ENCODE measurements at regions not wholly inside any gene's neighbourhood (a gene's known extent, or its start where the extent isn't known, plus 50 kb on each side); places are given as distances from the start of the nearest gene placed in this dataset.

DNA sequence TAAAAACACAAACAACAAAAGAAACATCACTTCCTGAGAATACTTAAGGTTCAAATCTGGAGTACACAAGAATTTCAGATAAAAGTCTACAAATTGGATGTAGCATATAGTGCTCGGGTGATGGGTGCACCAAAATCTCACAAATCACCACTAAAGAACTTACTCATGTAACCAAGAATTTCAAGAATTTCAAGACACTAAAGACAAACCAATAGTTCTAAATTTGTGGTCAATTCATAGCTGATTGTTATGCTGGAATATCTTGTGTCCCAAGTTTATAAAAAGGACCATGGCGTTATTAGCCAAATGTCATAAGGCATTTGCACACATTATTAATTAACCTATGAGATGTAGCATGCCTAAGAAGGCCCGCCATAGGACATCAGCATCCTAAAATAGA, 1204.1 kb upstream of the AUTS2 start:
- Histone ChIP-seq H3K4me3 (no peak overlapping the region), H3K4me1 (no peaks in the 10 kb centered on the region), H3K9me3 (no peaks in the 10 kb centered on the region), H3K27me3 (no peaks in the 10 kb centered on the region), H3K27ac (replicated peaks in 1 of 4) (no peak overlapping the region), H3K36me3 (no peaks in the 10 kb centered on the region)
- no peak for TF ChIP-seq POLR2A (IDR thresholded peaks at IDR 0.05; ENCODE audit: low read depth)
- TF ChIP-seq, protein P1, sequence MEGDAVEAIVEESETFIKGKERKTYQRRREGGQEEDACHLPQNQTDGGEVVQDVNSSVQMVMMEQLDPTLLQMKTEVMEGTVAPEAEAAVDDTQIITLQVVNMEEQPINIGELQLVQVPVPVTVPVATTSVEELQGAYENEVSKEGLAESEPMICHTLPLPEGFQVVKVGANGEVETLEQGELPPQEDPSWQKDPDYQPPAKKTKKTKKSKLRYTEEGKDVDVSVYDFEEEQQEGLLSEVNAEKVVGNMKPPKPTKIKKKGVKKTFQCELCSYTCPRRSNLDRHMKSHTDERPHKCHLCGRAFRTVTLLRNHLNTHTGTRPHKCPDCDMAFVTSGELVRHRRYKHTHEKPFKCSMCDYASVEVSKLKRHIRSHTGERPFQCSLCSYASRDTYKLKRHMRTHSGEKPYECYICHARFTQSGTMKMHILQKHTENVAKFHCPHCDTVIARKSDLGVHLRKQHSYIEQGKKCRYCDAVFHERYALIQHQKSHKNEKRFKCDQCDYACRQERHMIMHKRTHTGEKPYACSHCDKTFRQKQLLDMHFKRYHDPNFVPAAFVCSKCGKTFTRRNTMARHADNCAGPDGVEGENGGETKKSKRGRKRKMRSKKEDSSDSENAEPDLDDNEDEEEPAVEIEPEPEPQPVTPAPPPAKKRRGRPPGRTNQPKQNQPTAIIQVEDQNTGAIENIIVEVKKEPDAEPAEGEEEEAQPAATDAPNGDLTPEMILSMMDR (IDR thresholded peaks at IDR 0.05): no peak
- no peak for TF ChIP-seq POLR2AphosphoS5 (IDR thresholded peaks at IDR 0.05)
- TF ChIP-seq EP300 (IDR thresholded peaks at IDR 0.05): no peak
- 93% methylated on average over 3 of the region's 3 CpGs for WGBS
- intact Hi-C loops (cut with DNase I): no loop called here
- no peak for DNase-seq (ENCODE audit: extremely low spot score)

- DNase-seq (ENCODE audit: extremely low spot score): peak; percentile 86
- intact Hi-C loops (cut with DNase I): no loop called here
- WGBS: 83% methylated on average over 6 of the region's 6 CpGs
Observed at GRCh38 chr7:68399991-68400590, 1198.2 kb upstream of the AUTS2 start.

DNA sequence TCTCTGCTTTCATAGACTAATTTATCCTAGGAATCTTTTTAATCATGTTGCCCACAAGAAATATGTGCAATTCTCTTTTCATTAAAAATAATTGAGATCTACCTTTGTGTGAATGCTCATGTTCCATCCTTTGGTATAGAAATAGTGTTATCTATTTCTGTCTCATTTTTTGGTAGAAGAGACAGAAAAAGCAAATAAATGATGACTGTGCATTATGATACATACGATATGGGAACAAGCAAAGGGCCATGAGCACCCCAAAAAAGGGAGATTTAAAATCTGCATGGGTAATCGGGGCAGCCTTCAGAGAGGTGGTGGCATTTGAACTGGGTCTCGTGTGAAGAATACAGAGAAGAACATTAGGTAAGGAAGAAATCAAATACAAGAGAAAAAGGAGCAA, 1197.5 kb upstream of the AUTS2 start:
- no peak overlapping the region for H3K27ac ChIP-seq (replicated peaks in 1 of 4)
- no peaks in the 10 kb centered on the region for H3K4me1 ChIP-seq
- no peaks in the 10 kb centered on the region for H3K9me3 ChIP-seq
- TF ChIP-seq EP300 (IDR thresholded peaks at IDR 0.05) (no peak), POLR2AphosphoS5 (IDR thresholded peaks at IDR 0.05) (no peak), POLR2A (IDR thresholded peaks at IDR 0.05; ENCODE audit: low read depth) (no peak)
- TF ChIP-seq, protein P1 (IDR thresholded peaks at IDR 0.05): no peak
- no peak overlapping the region for H3K4me3 ChIP-seq
- no peaks in the 10 kb centered on the region for H3K36me3 ChIP-seq
- DNase-seq (ENCODE audit: extremely low spot score): no peak
- no peaks in the 10 kb centered on the region for H3K27me3 ChIP-seq
- intact Hi-C loops (cut with DNase I): no loop called here
- WGBS: 82% methylated on average over 3 of the region's 3 CpGs

More at GRCh38 chr7:68399991-68400590, 1198.2 kb upstream of the AUTS2 start:
- Histone ChIP-seq H3K9me3 (no peaks in the 10 kb centered on the region), H3K27me3 (no peaks in the 10 kb centered on the region), H3K27ac (replicated peaks in 1 of 4) (no peak overlapping the region), H3K4me1 (no peaks in the 10 kb centered on the region), H3K36me3 (no peaks in the 10 kb centered on the region), H3K4me3 (no peak overlapping the region)
- TF ChIP-seq POLR2A (IDR thresholded peaks at IDR 0.05; ENCODE audit: low read depth) (no peak), POLR2AphosphoS5 (IDR thresholded peaks at IDR 0.05) (no peak), EP300 (IDR thresholded peaks at IDR 0.05) (no peak)
- TF ChIP-seq, protein P1 (IDR thresholded peaks at IDR 0.05): no peak

GRCh38 chr7:68401313-68401712, 1197.0 kb upstream of the AUTS2 start:
- Histone ChIP-seq H3K9me3 (no peaks in the 10 kb centered on the region), H3K27me3 (no peaks in the 10 kb centered on the region), H3K4me1 (no peaks in the 10 kb centered on the region), H3K27ac (replicated peaks in 1 of 4) (no peak overlapping the region), H3K36me3 (no peaks in the 10 kb centered on the region), H3K4me3 (no peak overlapping the region)
- DNase-seq (ENCODE audit: extremely low spot score): peak; percentile 12
- 94% methylated on average over 2 of the region's 2 CpGs for WGBS
- TF ChIP-seq POLR2A (IDR thresholded peaks at IDR 0.05; ENCODE audit: low read depth): no peak
- intact Hi-C loops (cut with DNase I): no loop called here

- TF ChIP-seq POLR2AphosphoS5 (IDR thresholded peaks at IDR 0.05) (no peak), POLR2A (IDR thresholded peaks at IDR 0.05; ENCODE audit: low read depth) (no peak), EP300 (IDR thresholded peaks at IDR 0.05) (no peak)
- TF ChIP-seq, protein P1 (IDR thresholded peaks at IDR 0.05): no peak
- no peak overlapping the region for H3K27ac ChIP-seq (replicated peaks in 1 of 4)
- DNase-seq (ENCODE audit: extremely low spot score): peak; percentile 31
- no peak overlapping the region for H3K4me3 ChIP-seq
- intact Hi-C loops (cut with DNase I): no loop called here
- H3K27me3 ChIP-seq: no peaks in the 10 kb centered on the region
- no peaks in the 10 kb centered on the region for H3K4me1 ChIP-seq
- H3K9me3 ChIP-seq: no peaks in the 10 kb centered on the region
- 70% methylated on average over 4 of the region's 4 CpGs for WGBS
- no peaks in the 10 kb centered on the region for H3K36me3 ChIP-seq
Observed at GRCh38 chr7:68406480-68406879, 1191.8 kb upstream of the AUTS2 start.

All from esophagus muscularis mucosa (tissue), 4 donors.